HG02884 (cell line): ENCODE measurements at regions not wholly inside any gene's neighbourhood (a gene's known extent, or its start where the extent isn't known, plus 50 kb on each side); places are given as distances from the start of the nearest gene placed in this dataset.
"Not testable (repeated sequence)": the region's sequence is repeated elsewhere in the genome, so short reads cannot be mapped to it uniquely, and the experiment has no call there.

Source experiments
- ATAC-seq: cut with Tn5 transposase; IDR thresholded peaks from one replicate; pipeline ENCODE4 v1.9.1; 2021; ENCODE audit warnings: mild to moderate bottlenecking, moderate library complexity; ENCODE audit not compliant: unreplicated experiment

- ATAC-seq: no peak
Observed at GRCh38 chr11:130526846-130527245, 78.4 kb downstream of the ADAMTS15 start.

- no peak for ATAC-seq
Observed at GRCh38 chr11:130527636-130528297, 79.3 kb downstream of the ADAMTS15 start.

- no peak for ATAC-seq
Observed at GRCh38 chr11:130528298-130529261, 80.1 kb downstream of the ADAMTS15 start.

- ATAC-seq: no peak
Observed at GRCh38 chr11:130529366-130529765, 80.9 kb downstream of the ADAMTS15 start.

- ATAC-seq: no peak
Observed at GRCh38 chr11:130531061-130531460, 82.6 kb downstream of the ADAMTS15 start.

GRCh38 chr11:130533113-130533798 is 84.8 kb downstream of the ADAMTS15 start:
- no peak for ATAC-seq

- ATAC-seq: no peak
Observed at GRCh38 chr11:130533871-130534270, 85.4 kb downstream of the ADAMTS15 start.

GRCh38 chr11:130534551-130534950 is 86.1 kb downstream of the ADAMTS15 start:
- no peak for ATAC-seq

- no peak for ATAC-seq
Observed at GRCh38 chr11:130535520-130535919, 87.1 kb downstream of the ADAMTS15 start.

- ATAC-seq: no peak
Observed at GRCh38 chr11:130536106-130537040, 87.9 kb downstream of the ADAMTS15 start.

- ATAC-seq: not testable (repeated sequence)
Observed at GRCh38 chr11:130539680-130540079, 91.2 kb downstream of the ADAMTS15 start.

- no peak for ATAC-seq
Observed at GRCh38 chr11:130544266-130544665, 95.8 kb downstream of the ADAMTS15 start.

GRCh38 chr11:130545449-130546072 is 97.1 kb downstream of the ADAMTS15 start:
- no peak for ATAC-seq

GRCh38 chr11:130546438-130546837 is 98.0 kb downstream of the ADAMTS15 start:
- no peak for ATAC-seq

- ATAC-seq: no peak
Observed at GRCh38 chr11:130546901-130547694, 98.7 kb downstream of the ADAMTS15 start.

GRCh38 chr11:130547761-130548490 is 99.5 kb downstream of the ADAMTS15 start:
- no peak for ATAC-seq

- no peak for ATAC-seq
Observed at GRCh38 chr11:130548491-130548833, 100.0 kb downstream of the ADAMTS15 start.

GRCh38 chr11:130549393-130549999 is 101.1 kb downstream of the ADAMTS15 start:
- no peak for ATAC-seq
